ENCODE measurements at regions not wholly inside any gene's neighbourhood (a gene's known extent, or its start where the extent isn't known, plus 50 kb on each side); places are given as distances from the start of the nearest gene placed in this dataset.

GRCh38 chr11:115765803-115766239 is 261.6 kb upstream of the CADM1 start:
- ATAC-seq = no peak
- TF ChIP-seq ZNF565 (CRISPR knock-in tag; conservative IDR thresholded peaks at IDR 0.05; ENCODE audit: low read depth) (no peak), TCF4 (CRISPR knock-in tag; IDR thresholded peaks at IDR 0.05; ENCODE audit: borderline replicate concordance) (no peak), ZFP30 (CRISPR knock-in tag; IDR thresholded peaks at IDR 0.05) (no peak), TOX (CRISPR knock-in tag; IDR thresholded peaks at IDR 0.05; ENCODE audit: borderline replicate concordance) (no peak)

DNA sequence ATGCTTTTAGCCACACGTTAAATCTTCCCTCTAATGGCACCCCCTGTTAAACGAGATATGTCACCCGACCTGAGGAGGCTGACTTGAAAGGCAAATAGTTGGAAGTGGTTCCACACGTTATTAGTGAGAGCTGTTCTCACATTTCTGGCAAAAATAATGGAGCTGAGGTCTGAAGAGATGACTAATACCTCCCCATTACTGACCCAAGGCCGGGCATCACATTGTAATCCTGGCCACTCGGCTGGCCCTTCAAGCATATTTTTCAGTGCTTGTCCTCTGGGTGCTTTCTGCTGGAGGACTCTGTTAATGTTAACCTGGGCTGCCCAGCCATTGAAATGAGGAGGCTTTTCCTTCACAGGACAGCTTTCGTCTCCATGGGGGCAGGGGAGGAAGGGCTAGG is 260.0 kb upstream of the CADM1 start:
- TF ChIP-seq ZFP3 (CRISPR knock-in tag; IDR thresholded peaks at IDR 0.05) (no peak), TCF4 (CRISPR knock-in tag; IDR thresholded peaks at IDR 0.05; ENCODE audit: borderline replicate concordance) (no peak), ESRRG (CRISPR knock-in tag; IDR thresholded peaks at IDR 0.05) (no peak), SNAI2 (CRISPR knock-in tag; IDR thresholded peaks at IDR 0.05) (no peak)
- no peak for ATAC-seq

DNA sequence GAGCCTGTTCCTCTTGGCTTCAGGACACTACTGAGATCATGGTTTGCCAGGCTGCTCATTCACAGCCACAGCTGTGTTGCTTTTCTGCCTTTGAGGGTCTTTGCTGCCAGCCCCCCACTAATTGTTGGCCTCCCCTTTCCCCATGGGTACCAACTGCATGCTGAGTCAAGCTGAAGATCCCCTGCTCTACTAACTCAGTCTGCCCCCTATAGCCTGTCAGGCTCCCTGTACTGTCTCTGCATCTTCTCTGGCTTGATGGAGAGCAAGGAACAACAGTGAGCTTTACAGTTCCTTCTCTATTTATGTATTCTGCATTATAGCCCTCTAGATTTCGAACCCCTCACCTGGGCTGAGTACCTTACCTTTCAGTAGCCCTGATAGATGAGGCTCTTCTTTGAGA is 257.6 kb upstream of the CADM1 start:
- no peak for TF ChIP-seq RARB (CRISPR knock-in tag; IDR thresholded peaks at IDR 0.05)
- no peak for TF ChIP-seq ZC3H10 (CRISPR knock-in tag; IDR thresholded peaks at IDR 0.05)
- TF ChIP-seq TCF4 (CRISPR knock-in tag; IDR thresholded peaks at IDR 0.05; ENCODE audit: borderline replicate concordance) = no peak
- TF ChIP-seq, protein P1, sequence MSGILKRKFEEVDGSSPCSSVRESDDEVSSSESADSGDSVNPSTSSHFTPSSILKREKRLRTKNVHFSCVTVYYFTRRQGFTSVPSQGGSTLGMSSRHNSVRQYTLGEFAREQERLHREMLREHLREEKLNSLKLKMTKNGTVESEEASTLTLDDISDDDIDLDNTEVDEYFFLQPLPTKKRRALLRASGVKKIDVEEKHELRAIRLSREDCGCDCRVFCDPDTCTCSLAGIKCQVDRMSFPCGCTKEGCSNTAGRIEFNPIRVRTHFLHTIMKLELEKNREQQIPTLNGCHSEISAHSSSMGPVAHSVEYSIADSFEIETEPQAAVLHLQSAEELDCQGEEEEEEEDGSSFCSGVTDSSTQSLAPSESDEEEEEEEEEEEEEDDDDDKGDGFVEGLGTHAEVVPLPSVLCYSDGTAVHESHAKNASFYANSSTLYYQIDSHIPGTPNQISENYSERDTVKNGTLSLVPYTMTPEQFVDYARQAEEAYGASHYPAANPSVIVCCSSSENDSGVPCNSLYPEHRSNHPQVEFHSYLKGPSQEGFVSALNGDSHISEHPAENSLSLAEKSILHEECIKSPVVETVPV (CRISPR knock-in tag; IDR thresholded peaks at IDR 0.05) = no peak
- no peak for TF ChIP-seq CSDC2 (CRISPR knock-in tag; IDR thresholded peaks at IDR 0.05)
- TF ChIP-seq SNAI2 (CRISPR knock-in tag; IDR thresholded peaks at IDR 0.05) = no peak
- TF ChIP-seq ZFP30 (CRISPR knock-in tag; IDR thresholded peaks at IDR 0.05) = no peak
- TF ChIP-seq BACH2 (CRISPR knock-in tag; IDR thresholded peaks at IDR 0.05; ENCODE audit: borderline replicate concordance) = no peak
- no peak for TF ChIP-seq ZNF8 (CRISPR knock-in tag; IDR thresholded peaks at IDR 0.05)
- TF ChIP-seq TSHZ2 (CRISPR knock-in tag; IDR thresholded peaks at IDR 0.05) = no peak
- no peak for TF ChIP-seq ESRRG (CRISPR knock-in tag; IDR thresholded peaks at IDR 0.05)
- no peak for TF ChIP-seq ARNTL (CRISPR knock-in tag; IDR thresholded peaks at IDR 0.05; ENCODE audit: borderline replicate concordance, low read depth)
- no peak for TF ChIP-seq ZNF565 (CRISPR knock-in tag; conservative IDR thresholded peaks at IDR 0.05; ENCODE audit: low read depth)
- TF ChIP-seq ZNF70 (CRISPR knock-in tag; IDR thresholded peaks at IDR 0.05) = no peak
- no peak for TF ChIP-seq ZFP3 (CRISPR knock-in tag; IDR thresholded peaks at IDR 0.05)
- TF ChIP-seq OSR1 (CRISPR knock-in tag; IDR thresholded peaks at IDR 0.05) = no peak
- no peak for ATAC-seq

GRCh38 chr11:115761348-115761747 is 257.1 kb upstream of the CADM1 start:
- TF ChIP-seq, protein P2, sequence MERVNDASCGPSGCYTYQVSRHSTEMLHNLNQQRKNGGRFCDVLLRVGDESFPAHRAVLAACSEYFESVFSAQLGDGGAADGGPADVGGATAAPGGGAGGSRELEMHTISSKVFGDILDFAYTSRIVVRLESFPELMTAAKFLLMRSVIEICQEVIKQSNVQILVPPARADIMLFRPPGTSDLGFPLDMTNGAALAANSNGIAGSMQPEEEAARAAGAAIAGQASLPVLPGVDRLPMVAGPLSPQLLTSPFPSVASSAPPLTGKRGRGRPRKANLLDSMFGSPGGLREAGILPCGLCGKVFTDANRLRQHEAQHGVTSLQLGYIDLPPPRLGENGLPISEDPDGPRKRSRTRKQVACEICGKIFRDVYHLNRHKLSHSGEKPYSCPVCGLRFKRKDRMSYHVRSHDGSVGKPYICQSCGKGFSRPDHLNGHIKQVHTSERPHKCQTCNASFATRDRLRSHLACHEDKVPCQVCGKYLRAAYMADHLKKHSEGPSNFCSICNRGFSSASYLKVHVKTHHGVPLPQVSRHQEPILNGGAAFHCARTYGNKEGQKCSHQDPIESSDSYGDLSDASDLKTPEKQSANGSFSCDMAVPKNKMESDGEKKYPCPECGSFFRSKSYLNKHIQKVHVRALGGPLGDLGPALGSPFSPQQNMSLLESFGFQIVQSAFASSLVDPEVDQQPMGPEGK (CRISPR knock-in tag; IDR thresholded peaks at IDR 0.05; ENCODE audit: borderline replicate concordance) = no peak
- TF ChIP-seq ISL1 (CRISPR knock-in tag; IDR thresholded peaks at IDR 0.05) = no peak
- TF ChIP-seq POU6F1 (CRISPR knock-in tag; IDR thresholded peaks at IDR 0.05; ENCODE audit: borderline replicate concordance, low read depth) = no peak
- TF ChIP-seq, protein P1 (CRISPR knock-in tag; IDR thresholded peaks at IDR 0.05) = no peak
- no peak for TF ChIP-seq CREB5 (CRISPR knock-in tag; IDR thresholded peaks at IDR 0.05; ENCODE audit: low read depth)
- no peak for TF ChIP-seq ARNTL (CRISPR knock-in tag; IDR thresholded peaks at IDR 0.05; ENCODE audit: borderline replicate concordance, low read depth)
- no peak for TF ChIP-seq RARB (CRISPR knock-in tag; IDR thresholded peaks at IDR 0.05)
- no peak for TF ChIP-seq OSR1 (CRISPR knock-in tag; IDR thresholded peaks at IDR 0.05)
- TF ChIP-seq TOX (CRISPR knock-in tag; IDR thresholded peaks at IDR 0.05; ENCODE audit: borderline replicate concordance) = no peak
- TF ChIP-seq GLIS3 (CRISPR knock-in tag; IDR thresholded peaks at IDR 0.05) = no peak
- TF ChIP-seq CSDC2 (CRISPR knock-in tag; IDR thresholded peaks at IDR 0.05) = no peak
- no peak for ATAC-seq
